ENCODE measurements at regions not wholly inside any gene's neighbourhood (a gene's known extent, or its start where the extent isn't known, plus 50 kb on each side); places are given as distances from the start of the nearest gene placed in this dataset.

GRCh38 chr6:167512696-167513375 is 187.9 kb downstream of the TTLL2 start:
- WGBS, 2 experiments (ENCODE audit: low coverage in 1 of 2, low lambda C conversion rate in 2 of 2, missing lambda C conversion rate in 2 of 2) = 36 to 38% methylated on average over 11 of the region's 11 CpGs
- Histone ChIP-seq H3K4me3 (no peak overlapping the region), H3F3A (ENCODE audit: insufficient read depth) (no peaks in the 10 kb centered on the region), H3K4me2 (ENCODE audit: unreplicated experiment) (no peak overlapping the region), H4K20me1 (ENCODE audit: insufficient read depth) (no peaks in the 10 kb centered on the region), H2AFZ (no peak overlapping the region), H3K4me1 (ENCODE audit: insufficient read depth) (no peaks in the 10 kb centered on the region), H3K27ac (no peak overlapping the region), H3K9ac (no peak overlapping the region), H3K9me2 (ENCODE audit: insufficient read depth) (no peaks in the 10 kb centered on the region), H3K27me3 (replicated peaks; ENCODE audit: insufficient read depth) (no peaks in the 10 kb centered on the region), H3K9me3 (ENCODE audit: low read depth) (no peaks in the 10 kb centered on the region), H3K79me2 (ENCODE audit: insufficient read depth) (no peaks in the 10 kb centered on the region), H3K36me3 (ENCODE audit: low read depth) (no peaks in the 10 kb centered on the region)
- in situ Hi-C loops (cut with MboI) = no loop called here
- no peak for DNase-seq
- TF ChIP-seq EZH2phosphoT487 (IDR thresholded peaks at IDR 0.05; ENCODE audit: insufficient read depth, low read depth) (no peak), EZH2 (IDR thresholded peaks at IDR 0.05; ENCODE audit: insufficient read depth, poor library complexity, severe bottlenecking) (no peak)

GRCh38 chr6:167513778-167514177 is 188.9 kb downstream of the TTLL2 start:
- no peaks in the 10 kb centered on the region for H3K27me3 ChIP-seq (replicated peaks; ENCODE audit: insufficient read depth)
- H3K4me2 ChIP-seq (ENCODE audit: unreplicated experiment) = no peak overlapping the region
- H2AFZ ChIP-seq = no peak overlapping the region
- no peaks in the 10 kb centered on the region for H3F3A ChIP-seq (ENCODE audit: insufficient read depth)
- no peaks in the 10 kb centered on the region for H3K79me2 ChIP-seq (ENCODE audit: insufficient read depth)
- no peak for DNase-seq
- 14 to 15% methylated on average over 8 to 9 of the region's 9 CpGs for WGBS, 2 experiments (ENCODE audit: low coverage in 1 of 2, low lambda C conversion rate in 2 of 2, missing lambda C conversion rate in 2 of 2)
- in situ Hi-C loops (cut with MboI) = no loop called here
- H4K20me1 ChIP-seq (ENCODE audit: insufficient read depth) = no peaks in the 10 kb centered on the region
- H3K9ac ChIP-seq = no peak overlapping the region
- no peak overlapping the region for H3K27ac ChIP-seq
- no peaks in the 10 kb centered on the region for H3K9me3 ChIP-seq (ENCODE audit: low read depth)
- H3K9me2 ChIP-seq (ENCODE audit: insufficient read depth) = no peaks in the 10 kb centered on the region
- no peaks in the 10 kb centered on the region for H3K36me3 ChIP-seq (ENCODE audit: low read depth)
- H3K4me3 ChIP-seq = no peak overlapping the region
- no peaks in the 10 kb centered on the region for H3K4me1 ChIP-seq (ENCODE audit: insufficient read depth)
- TF ChIP-seq EZH2phosphoT487 (IDR thresholded peaks at IDR 0.05; ENCODE audit: insufficient read depth, low read depth) = no peak

- Histone ChIP-seq H3F3A (ENCODE audit: insufficient read depth) (no peaks in the 10 kb centered on the region), H3K9me2 (ENCODE audit: insufficient read depth) (no peaks in the 10 kb centered on the region), H3K4me3 (no peak overlapping the region), H3K4me2 (ENCODE audit: unreplicated experiment) (no peak overlapping the region), H2AFZ (no peak overlapping the region), H3K27me3 (replicated peaks; ENCODE audit: insufficient read depth) (no peaks in the 10 kb centered on the region), H3K79me2 (ENCODE audit: insufficient read depth) (no peaks in the 10 kb centered on the region), H3K9me3 (ENCODE audit: low read depth) (no peaks in the 10 kb centered on the region), H3K27ac (no peak overlapping the region), H4K20me1 (ENCODE audit: insufficient read depth) (no peaks in the 10 kb centered on the region), H3K4me1 (ENCODE audit: insufficient read depth) (no peaks in the 10 kb centered on the region), H3K9ac (no peak overlapping the region), H3K36me3 (ENCODE audit: low read depth) (no peaks in the 10 kb centered on the region)
- in situ Hi-C loops (cut with MboI) = no loop called here
- TF ChIP-seq EZH2phosphoT487 (IDR thresholded peaks at IDR 0.05; ENCODE audit: insufficient read depth, low read depth) (no peak), EZH2 (IDR thresholded peaks at IDR 0.05; ENCODE audit: insufficient read depth, poor library complexity, severe bottlenecking) (no peak)
- DNase-seq = no peak
- 46 to 59% methylated on average over 6 of the region's 6 CpGs for WGBS, 2 experiments (ENCODE audit: low coverage in 1 of 2, low lambda C conversion rate in 2 of 2, missing lambda C conversion rate in 2 of 2)
These were observed 189.6 kb downstream of the TTLL2 start for GRCh38 chr6:167514524-167514923.

- WGBS, 2 experiments (ENCODE audit: low coverage in 1 of 2, low lambda C conversion rate in 2 of 2, missing lambda C conversion rate in 2 of 2) = 44 to 88% methylated on average over 1 to 4 of the region's 4 CpGs
- H3K4me2 ChIP-seq (ENCODE audit: unreplicated experiment) = no peak overlapping the region
- in situ Hi-C loops (cut with MboI) = no loop called here
- no peaks in the 10 kb centered on the region for H3K36me3 ChIP-seq (ENCODE audit: low read depth)
- no peak overlapping the region for H3K27ac ChIP-seq
- H3F3A ChIP-seq (ENCODE audit: insufficient read depth) = no peaks in the 10 kb centered on the region
- H2AFZ ChIP-seq = no peak overlapping the region
- no peaks in the 10 kb centered on the region for H3K9me2 ChIP-seq (ENCODE audit: insufficient read depth)
- H3K27me3 ChIP-seq (replicated peaks; ENCODE audit: insufficient read depth) = no peaks in the 10 kb centered on the region
- H3K9ac ChIP-seq = no peak overlapping the region
- DNase-seq = no peak
- no peaks in the 10 kb centered on the region for H3K4me1 ChIP-seq (ENCODE audit: insufficient read depth)
- H3K4me3 ChIP-seq = no peak overlapping the region
- TF ChIP-seq EZH2phosphoT487 (IDR thresholded peaks at IDR 0.05; ENCODE audit: insufficient read depth, low read depth) (no peak), EZH2 (IDR thresholded peaks at IDR 0.05; ENCODE audit: insufficient read depth, poor library complexity, severe bottlenecking) (no peak)
- H3K9me3 ChIP-seq (ENCODE audit: low read depth) = no peaks in the 10 kb centered on the region
- H4K20me1 ChIP-seq (ENCODE audit: insufficient read depth) = no peaks in the 10 kb centered on the region
- no peaks in the 10 kb centered on the region for H3K79me2 ChIP-seq (ENCODE audit: insufficient read depth)
These were observed 191.1 kb downstream of the TTLL2 start for GRCh38 chr6:167515873-167516507.

Measured in GM23248 (cell line).